Astrocyte (in vitro differentiated cells and primary cell): ENCODE measurements at regions not wholly inside any gene's neighbourhood (a gene's known extent, or its start where the extent isn't known, plus 50 kb on each side); places are given as distances from the start of the nearest gene placed in this dataset.

Experiments used
- DNase-seq: peaks from one replicate; pipeline ENCODE4 v3.0.0-alpha.2; 2010; ENCODE audit warnings: low read depth
- FAIRE-seq: peaks from 2 replicates; lab custom pipeline; 2011; peaks lifted over from hg19 to GRCh38; lab: Jason Lieb, UNC
- H2AFZ ChIP-seq: 2 replicates; pipeline ENCODE4 v1.6.0; 2012; ENCODE audit warnings: low read depth, low read length, inconsistent platforms
- H3K27ac ChIP-seq: 2 replicates; pipeline ENCODE4 v1.5.1; 2011; ENCODE audit warnings: low read depth, low read length, inconsistent platforms
- H3K27me3 ChIP-seq: 2 replicates; pipeline ENCODE4 v1.6.0; 2011; ENCODE audit warnings: low read length, inconsistent platforms; ENCODE audit not compliant: insufficient read depth
- H3K36me3 ChIP-seq: 2 replicates; pipeline ENCODE4 v1.5.1; 2011; ENCODE audit warnings: low read length, inconsistent platforms; ENCODE audit not compliant: insufficient read depth
- H3K4me1 ChIP-seq: 2 replicates; pipeline ENCODE4 v1.5.1; 2011; ENCODE audit warnings: low read length, inconsistent platforms; ENCODE audit not compliant: insufficient read depth
- H3K4me2 ChIP-seq: 2 replicates; pipeline ENCODE4 v1.6.0; 2012; ENCODE audit warnings: low read length, inconsistent platforms
- H3K4me3 ChIP-seq: 2 replicates; pipeline ENCODE4 v1.5.1; 2011; ENCODE audit warnings: low read depth, mild to moderate bottlenecking, low read length, inconsistent platforms; ENCODE audit not compliant: insufficient read depth
- H3K79me2 ChIP-seq: 2 replicates; pipeline ENCODE4 v1.6.0; 2012; ENCODE audit warnings: mild to moderate bottlenecking, low read length, inconsistent platforms; ENCODE audit not compliant: insufficient read depth
- H3K9ac ChIP-seq: 2 replicates; pipeline ENCODE4 v1.6.0; 2012; ENCODE audit warnings: mild to moderate bottlenecking, low read length, inconsistent platforms
- H3K9me3 ChIP-seq: 2 replicates; pipeline ENCODE4 v1.5.1; 2012; ENCODE audit warnings: low read depth, mild to moderate bottlenecking, low read length, inconsistent platforms; ENCODE audit not compliant: insufficient read depth
- H4K20me1 ChIP-seq: 2 replicates; pipeline ENCODE4 v1.6.0; 2012; ENCODE audit warnings: low read length, inconsistent platforms; ENCODE audit not compliant: insufficient read depth
- H3K27ac Mint-ChIP-seq: one replicate; pipeline ENCODE4 v1.8.0; 2021; ENCODE audit warnings: mild to moderate bottlenecking, mixed read lengths; ENCODE audit not compliant: unreplicated experiment
- H3K27me3 Mint-ChIP-seq: one replicate; pipeline ENCODE4 v1.8.0; 2021; ENCODE audit warnings: low read depth, mixed read lengths; ENCODE audit not compliant: unreplicated experiment
- H3K36me3 Mint-ChIP-seq: one replicate; pipeline ENCODE4 v1.8.0; 2021; ENCODE audit warnings: low read depth, mixed read lengths; ENCODE audit not compliant: unreplicated experiment
- H3K4me1 Mint-ChIP-seq: one replicate; pipeline ENCODE4 v1.8.0; 2021; ENCODE audit warnings: low read depth, mixed read lengths; ENCODE audit not compliant: unreplicated experiment
- H3K4me3 Mint-ChIP-seq: one replicate; pipeline ENCODE4 v1.8.0; 2021; ENCODE audit warnings: mild to moderate bottlenecking, moderate library complexity, mixed read lengths; ENCODE audit not compliant: unreplicated experiment
- H3K9me3 Mint-ChIP-seq: one replicate; pipeline ENCODE4 v1.8.0; 2021; ENCODE audit warnings: mild to moderate bottlenecking, mixed read lengths; ENCODE audit not compliant: unreplicated experiment
- CTCF ChIP-seq: IDR thresholded peaks from 2 replicates; pipeline ENCODE4 v1.5.1; 2011; ENCODE audit warnings: low read depth, mild to moderate bottlenecking, inconsistent platforms, low read length, moderate library complexity; ENCODE audit not compliant: insufficient read depth
- EZH2 ChIP-seq: IDR thresholded peaks from 2 replicates; pipeline ENCODE4 v1.6.1; 2012; ENCODE audit warnings: mild to moderate bottlenecking, low read length, inconsistent platforms; ENCODE audit not compliant: insufficient read depth

GRCh38 chr2:56981554-56981953 lies 797.8 kb downstream of the CCDC85A start:
- peaks cover 8% of the 10 kb centered on the region for H3K9me3 ChIP-seq
- H3K27ac ChIP-seq, result no peak overlapping the region
- H3K4me3 Mint-ChIP-seq, result no peak overlapping the region
- H3K27me3 Mint-ChIP-seq, result no peaks in the 10 kb centered on the region
- TF ChIP-seq EZH2 (no peak), CTCF (no peak)
- H3K27ac Mint-ChIP-seq, result peak overlapping the region; percentile 80
- FAIRE-seq (no peak), DNase-seq (peak; percentile 3)
- no peaks in the 10 kb centered on the region for H3K4me1 ChIP-seq
- H3K27me3 ChIP-seq, result no peaks in the 10 kb centered on the region
- H3K36me3 ChIP-seq, result no peaks in the 10 kb centered on the region
- H3K36me3 Mint-ChIP-seq, result no peaks in the 10 kb centered on the region
- no peak overlapping the region for H3K4me3 ChIP-seq
- peaks cover 14% of the 10 kb centered on the region for H3K4me1 Mint-ChIP-seq
- peaks cover 3% of the 10 kb centered on the region for H3K9me3 Mint-ChIP-seq
- no peak overlapping the region for H3K4me2 ChIP-seq
- no peaks in the 10 kb centered on the region for H4K20me1 ChIP-seq
- H3K79me2 ChIP-seq, result no peaks in the 10 kb centered on the region
- no peak overlapping the region for H3K9ac ChIP-seq
- H2AFZ ChIP-seq, result no peak overlapping the region

GRCh38 chr2:56985609-56986008 lies 801.8 kb downstream of the CCDC85A start:
- H3K79me2 ChIP-seq, result no peaks in the 10 kb centered on the region
- Mint-ChIP-seq H3K27me3 (no peaks in the 10 kb centered on the region), H3K27ac (no peak overlapping the region), H3K36me3 (no peaks in the 10 kb centered on the region), H3K4me3 (no peak overlapping the region), H3K4me1 (peaks cover 14% of the 10 kb centered on the region), H3K9me3 (no peaks in the 10 kb centered on the region)
- no peak overlapping the region for H3K9ac ChIP-seq
- H2AFZ ChIP-seq, result no peak overlapping the region
- DNase-seq (no peak), FAIRE-seq (no peak)
- no peak overlapping the region for H3K27ac ChIP-seq
- H3K4me2 ChIP-seq, result no peak overlapping the region
- H3K4me3 ChIP-seq, result no peak overlapping the region
- no peaks in the 10 kb centered on the region for H3K4me1 ChIP-seq
- no peaks in the 10 kb centered on the region for H4K20me1 ChIP-seq
- no peaks in the 10 kb centered on the region for H3K27me3 ChIP-seq
- peaks cover 4% of the 10 kb centered on the region for H3K9me3 ChIP-seq
- no peaks in the 10 kb centered on the region for H3K36me3 ChIP-seq
- no peak for TF ChIP-seq EZH2
- TF ChIP-seq CTCF, result no peak

GRCh38 chr2:57022496-57022895 lies 838.7 kb downstream of the CCDC85A start:
- Histone ChIP-seq H3K36me3 (no peaks in the 10 kb centered on the region), H4K20me1 (no peaks in the 10 kb centered on the region), H3K9ac (no peak overlapping the region), H3K4me2 (no peak overlapping the region), H3K4me3 (no peak overlapping the region), H3K27me3 (no peaks in the 10 kb centered on the region), H2AFZ (no peak overlapping the region), H3K27ac (no peak overlapping the region), H3K79me2 (no peaks in the 10 kb centered on the region), H3K9me3 (no peaks in the 10 kb centered on the region), H3K4me1 (no peaks in the 10 kb centered on the region)
- Mint-ChIP-seq H3K27me3 (no peaks in the 10 kb centered on the region), H3K9me3 (peaks cover 2% of the 10 kb centered on the region), H3K27ac (no peak overlapping the region), H3K36me3 (no peaks in the 10 kb centered on the region), H3K4me1 (no peaks in the 10 kb centered on the region), H3K4me3 (no peak overlapping the region)
- DNase-seq (no peak), FAIRE-seq (no peak)
- no peak for TF ChIP-seq CTCF
- no peak for TF ChIP-seq EZH2
